Natural killer cell (primary cell): ENCODE measurements at regions not wholly inside any gene's neighbourhood (a gene's known extent, or its start where the extent isn't known, plus 50 kb on each side); places are given as distances from the start of the nearest gene placed in this dataset.

Experiments used
- ATAC-seq, 3 donors: fragments of 150-1000 bp in 2 of 3; fragments of 200-7000 bp in 1 of 3; cut with Tn5 transposase; 1 replicate in 1 of 3; 2 replicates in 2 of 3; pipeline ENCODE4 v1.10.0; 2021; ENCODE audit warnings: mild to moderate bottlenecking in 2 of 3, moderate library complexity in 2 of 3
- DNase-seq, 2 donors: peaks; one replicate each; pipeline versions ENCODE4 v3.0.0 to v3.0.0-alpha.2; 2013 to 2021; ENCODE audit warnings: mixed read lengths in 1 of 2
- H3K27ac ChIP-seq: one replicate; pipeline ENCODE4 v1.5.1; 2013; ENCODE audit warnings: mild to moderate bottlenecking, low read length
- H3K27me3 ChIP-seq: one replicate; pipeline ENCODE4 v1.6.1; 2013; ENCODE audit warnings: low read length; ENCODE audit not compliant: control insufficient read depth, insufficient read depth
- H3K36me3 ChIP-seq: one replicate; pipeline ENCODE4 v1.6.1; 2013; ENCODE audit warnings: low read length; ENCODE audit not compliant: control insufficient read depth, insufficient read depth
- H3K4me1 ChIP-seq: one replicate; pipeline ENCODE4 v1.6.1; 2013; ENCODE audit warnings: low read length; ENCODE audit not compliant: control insufficient read depth, insufficient read depth
- H3K4me3 ChIP-seq: one replicate; pipeline ENCODE4 v1.5.1; 2013; ENCODE audit warnings: low read length
- H3K9me3 ChIP-seq: one replicate; pipeline ENCODE4 v1.6.1; 2013; ENCODE audit warnings: low read length; ENCODE audit not compliant: control insufficient read depth, insufficient read depth
- H3K27ac Mint-ChIP-seq, 2 donors: one replicate each; pipeline ENCODE4 v1.8.0; 2022; ENCODE audit warnings: mild to moderate bottlenecking in 2 of 2, mixed read lengths in 2 of 2, moderate library complexity in 1 of 2
- H3K27me3 Mint-ChIP-seq, 2 donors: one replicate each; pipeline ENCODE4 v1.8.0; 2022; ENCODE audit warnings: low read depth in 2 of 2, mixed read lengths in 2 of 2
- H3K36me3 Mint-ChIP-seq: one replicate; pipeline ENCODE4 v1.8.0; 2022; ENCODE audit warnings: mixed read lengths
- H3K4me1 Mint-ChIP-seq, 2 donors: one replicate each; pipeline ENCODE4 v1.8.0; 2022; ENCODE audit warnings: mixed read lengths in 2 of 2
- H3K4me3 Mint-ChIP-seq: one replicate; pipeline ENCODE4 v1.8.0; 2022; ENCODE audit warnings: mild to moderate bottlenecking, moderate library complexity, mixed read lengths
- H3K9me3 Mint-ChIP-seq, 2 donors: one replicate each; pipeline ENCODE4 v1.8.0; 2022; ENCODE audit warnings: mixed read lengths in 2 of 2
- CTCF ChIP-seq: fragments of 200-600 bp; IDR thresholded peaks from one replicate; pipeline ENCODE4 v1.8.0; 2022; ENCODE audit warnings: antibody characterized with exemption
- WGBS: methylation state at CpG from one replicate; pipeline ENCODE4 v1.1.7; 2013; ENCODE audit warnings: missing lambda C conversion rate; ENCODE audit not compliant: insufficient coverage; 5-methylcytosine and 5-hydroxymethylcytosine counted together
- intact Hi-C: fragments of 100-400 bp; cut with micrococcal nuclease; formaldehyde crosslinking; loops from one replicate; pipeline ENCODE4 v1.14.2; 2022

GRCh38 chr9:105864248-105864898 lies 170.0 kb downstream of the TMEM38B start:
- H3K36me3 Mint-ChIP-seq = no peaks in the 10 kb centered on the region
- Histone ChIP-seq H3K27ac (no peak overlapping the region), H3K4me1 (no peaks in the 10 kb centered on the region), H3K4me3 (no peak overlapping the region), H3K36me3 (no peaks in the 10 kb centered on the region), H3K27me3 (no peaks in the 10 kb centered on the region), H3K9me3 (no peaks in the 10 kb centered on the region)
- WGBS = 78% methylated on average over 5 of the region's 6 CpGs
- intact Hi-C loops = no loop called here
- no peak overlapping the region for H3K4me3 Mint-ChIP-seq
- H3K9me3 Mint-ChIP-seq = peaks cover 0 to 4% of the 10 kb centered on the region in 2 donors
- TF ChIP-seq CTCF = no peak
- H3K27me3 Mint-ChIP-seq = peaks cover 0 to 2% of the 10 kb centered on the region in 2 donors
- peaks cover 6 to 7% of the 10 kb centered on the region in 2 donors for H3K4me1 Mint-ChIP-seq
- ATAC-seq (no peak), DNase-seq (no peak)
- H3K27ac Mint-ChIP-seq = no peak overlapping the region

- Histone ChIP-seq H3K9me3 (no peaks in the 10 kb centered on the region), H3K4me3 (no peak overlapping the region), H3K27me3 (no peaks in the 10 kb centered on the region), H3K27ac (no peak overlapping the region), H3K4me1 (no peaks in the 10 kb centered on the region), H3K36me3 (no peaks in the 10 kb centered on the region)
- H3K27ac Mint-ChIP-seq = no peak overlapping the region
- H3K4me1 Mint-ChIP-seq = no peaks in the 10 kb centered on the region
- TF ChIP-seq CTCF = no peak
- 92% methylated on average over 4 of the region's 4 CpGs for WGBS
- no peaks in the 10 kb centered on the region for H3K36me3 Mint-ChIP-seq
- peaks cover 0 to 5% of the 10 kb centered on the region in 2 donors for H3K27me3 Mint-ChIP-seq
- no peak overlapping the region for H3K4me3 Mint-ChIP-seq
- intact Hi-C loops = no loop called here
- no peaks in the 10 kb centered on the region for H3K9me3 Mint-ChIP-seq
- ATAC-seq = no peak
- DNase-seq = no peak
Measured at GRCh38 chr9:105865285-105865684, 170.9 kb downstream of the TMEM38B start.

- no peak for TF ChIP-seq CTCF
Measured at GRCh38 chr9:105871540-105871939, 177.2 kb downstream of the TMEM38B start.

GRCh38 chr9:105873801-105874200 lies 179.5 kb downstream of the TMEM38B start:
- ATAC-seq = no peak
- no peak overlapping the region for H3K4me3 ChIP-seq
- no peak for DNase-seq
- H3K4me3 Mint-ChIP-seq = no peak overlapping the region
- H3K27ac Mint-ChIP-seq = no peak overlapping the region
- peaks cover 3 to 4% of the 10 kb centered on the region in 2 donors for H3K4me1 Mint-ChIP-seq
- TF ChIP-seq CTCF = no peak
- H3K36me3 ChIP-seq = no peaks in the 10 kb centered on the region
- 98% methylated on average over 2 of the region's 3 CpGs for WGBS
- H3K27me3 ChIP-seq = no peaks in the 10 kb centered on the region
- no peaks in the 10 kb centered on the region for H3K36me3 Mint-ChIP-seq
- intact Hi-C loops = no loop called here
- no peaks in the 10 kb centered on the region for H3K9me3 Mint-ChIP-seq
- no peaks in the 10 kb centered on the region for H3K4me1 ChIP-seq
- H3K27me3 Mint-ChIP-seq = peaks cover 0 to 9% of the 10 kb centered on the region in 2 donors
- H3K9me3 ChIP-seq = no peaks in the 10 kb centered on the region
- no peak overlapping the region for H3K27ac ChIP-seq

More at GRCh38 chr9:105871540-105871939, 177.2 kb downstream of the TMEM38B start:
- ATAC-seq (no peak), DNase-seq (no peak)
- Mint-ChIP-seq H3K4me1 (no peaks in the 10 kb centered on the region), H3K36me3 (no peaks in the 10 kb centered on the region), H3K4me3 (no peak overlapping the region), H3K27me3 (peaks cover 0 to 9% of the 10 kb centered on the region in 2 donors), H3K9me3 (no peaks in the 10 kb centered on the region), H3K27ac (no peak overlapping the region)
- H3K27me3 ChIP-seq = no peaks in the 10 kb centered on the region
- H3K9me3 ChIP-seq = no peaks in the 10 kb centered on the region
- H3K4me1 ChIP-seq = no peaks in the 10 kb centered on the region
- H3K36me3 ChIP-seq = no peaks in the 10 kb centered on the region
- WGBS = 97% methylated on average over 2 of the region's 2 CpGs
- H3K4me3 ChIP-seq = no peak overlapping the region
- intact Hi-C loops = no loop called here
- no peak overlapping the region for H3K27ac ChIP-seq
